Pancreas (tissue), 10 donors: ENCODE measurements at regions not wholly inside any gene's neighbourhood (a gene's known extent, or its start where the extent isn't known, plus 50 kb on each side); places are given as distances from the start of the nearest gene placed in this dataset.
"Not testable (repeated sequence)": the region's sequence is repeated elsewhere in the genome, so short reads cannot be mapped to it uniquely, and the experiment has no call there.

Source experiments
- ATAC-seq, 4 donors: fragments of 200-7000 bp; cut with Tn5 transposase; one replicate each; pipeline versions ENCODE4 v1.8.0 to v1.9.1; 2020; ENCODE audit warnings: mild to moderate bottlenecking in 4 of 4, moderate library complexity in 4 of 4
- DNase-seq, 6 donors: peaks; one replicate each; pipeline ENCODE4 v3.0.0-alpha.2; 2020
- FAIRE-seq: peaks from 2 replicates; lab custom pipeline; 2012; peaks lifted over from hg19 to GRCh38; lab: Jason Lieb, UNC
- H3K27ac ChIP-seq, 4 donors: fragments of 200-600 bp; sonication (generic); 1 replicate in 3 of 4; 2 replicates in 1 of 4; pipeline versions ENCODE4 v1.5.0 to v1.8.0; 2020
- H3K27me3 ChIP-seq, 4 donors: fragments of 200-600 bp; one replicate each; pipeline ENCODE4 v1.8.0; 2021
- H3K36me3 ChIP-seq, 3 donors: fragments of 200-600 bp; sonication (generic) in 1 of 3; one replicate each; pipeline versions ENCODE4 v1.5.0 to v1.8.0; 2020 to 2021
- H3K4me1 ChIP-seq, 3 donors: fragments of 200-600 bp; one replicate each; pipeline ENCODE4 v1.8.0; 2021
- H3K4me3 ChIP-seq, 4 donors: fragments of 200-600 bp; sonication (generic) in 2 of 4; one replicate each; pipeline versions ENCODE4 v1.5.0 to v1.8.0; 2020 to 2021
- H3K9me3 ChIP-seq, 4 donors: fragments of 200-600 bp; one replicate each; pipeline ENCODE4 v1.8.0; 2021
- CTCF ChIP-seq, 4 donors: fragments of 200-600 bp; sonication (generic) in 3 of 4; IDR thresholded peaks; one replicate each; pipeline versions ENCODE4 v1.5.0 to v1.8.0; 2021; ENCODE audit warnings: antibody characterized with exemption in 4 of 4
- WGBS, 2 donors: extraction: QIAGEN DNeasy Blood & Tissue Kit; methylation state at CpG; one replicate each; pipeline ENCODE4 v1.1.7; 2013; 5-methylcytosine and 5-hydroxymethylcytosine counted together
- intact Hi-C, 3 donors: fragments of 100-400 bp; cut with DNase I; formaldehyde crosslinking; loops; one replicate each; pipeline versions ENCODE4 v1.11.1 to v1.14.2; 2022
- donor health status: healthy with polysubstance abuse.
- donor health status: DM: no; HTN: no; CAD: no; lungs with moderate emphysema.
- donor health status: DM: no; HTN: no; CAD: no.
- donor health status: control.
- donor health status: control.
- donor health status: Bipolar disorder and iron deficiency.
- donor health status: DM: yes; HTN: yes; CAD: no.
- donor health status: DM: no; HTN: no; CAD: no.
- donor health status: DM: no; HTN: no; CAD: no.
- donor health status: DM: yes; HTN: yes; CAD: no.

GRCh38 chr12:126966498-126966897 is 1300.5 kb upstream of the TMEM132C start:
- Histone ChIP-seq H3K4me1 (no peaks in the 10 kb centered on the region), H3K9me3 (no peaks in the 10 kb centered on the region), H3K36me3 (no peaks in the 10 kb centered on the region), H3K27ac (no peak overlapping the region), H3K27me3 (no peaks in the 10 kb centered on the region), H3K4me3 (no peak overlapping the region)
- no peak for ATAC-seq
- intact Hi-C loops, result no loop called here
- no peak for DNase-seq
- no peak for FAIRE-seq
- 57 to 61% methylated on average over 3 of the region's 3 CpGs for WGBS, 2 donors
- TF ChIP-seq CTCF (IDR thresholded peaks at IDR 0.05), result no peak

- no peak for TF ChIP-seq CTCF (IDR thresholded peaks at IDR 0.05)
- Histone ChIP-seq H3K36me3 (no peaks in the 10 kb centered on the region), H3K27ac (no peak overlapping the region), H3K4me1 (no peaks in the 10 kb centered on the region), H3K27me3 (no peaks in the 10 kb centered on the region), H3K9me3 (no peaks in the 10 kb centered on the region), H3K4me3 (no peak overlapping the region)
- DNase-seq (no peak), ATAC-seq (no peak), FAIRE-seq (no peak)
- WGBS, 2 donors, result 71 to 82% methylated on average over 5 of the region's 5 CpGs
- intact Hi-C loops, result no loop called here
These were observed 1299.8 kb upstream of the TMEM132C start for GRCh38 chr12:126967152-126967551.

GRCh38 chr12:126974779-126975178 is 1292.2 kb upstream of the TMEM132C start:
- intact Hi-C loops, result no loop called here
- no peaks in the 10 kb centered on the region for H3K9me3 ChIP-seq
- H3K4me3 ChIP-seq, result no peak overlapping the region
- H3K27me3 ChIP-seq, result no peaks in the 10 kb centered on the region
- no peak for TF ChIP-seq CTCF (IDR thresholded peaks at IDR 0.05)
- WGBS, 2 donors, result 50 to 53% methylated on average over 3 of the region's 3 CpGs
- H3K36me3 ChIP-seq, result no peaks in the 10 kb centered on the region
- ATAC-seq (no peak), DNase-seq (no peak), FAIRE-seq (no peak)
- no peaks in the 10 kb centered on the region for H3K4me1 ChIP-seq
- no peak overlapping the region for H3K27ac ChIP-seq

- Histone ChIP-seq H3K9me3 (no peaks in the 10 kb centered on the region), H3K4me1 (no peaks in the 10 kb centered on the region), H3K27me3 (no peaks in the 10 kb centered on the region), H3K27ac (no peak overlapping the region), H3K36me3 (no peaks in the 10 kb centered on the region), H3K4me3 (no peak overlapping the region)
- no peak for TF ChIP-seq CTCF (IDR thresholded peaks at IDR 0.05)
- 63 to 75% methylated on average over 6 of the region's 6 CpGs for WGBS, 2 donors
- intact Hi-C loops, result no loop called here
- DNase-seq, result no peak
- no peak for FAIRE-seq
- no peak for ATAC-seq
These were observed 1290.4 kb upstream of the TMEM132C start for GRCh38 chr12:126976579-126976978.

GRCh38 chr12:126979564-126979963 is 1287.4 kb upstream of the TMEM132C start:
- H3K36me3 ChIP-seq, DNase-seq, H3K9me3 ChIP-seq, ATAC-seq, H3K4me3 ChIP-seq, intact Hi-C loops, FAIRE-seq, H3K27me3 ChIP-seq, H3K27ac ChIP-seq, H3K4me1 ChIP-seq: not testable (repeated sequence)
- WGBS, 2 donors, result 65 to 76% methylated on average over 2 of the region's 2 CpGs

- DNase-seq, result no peak
- intact Hi-C loops, result no loop called here
These were observed 1284.3 kb upstream of the TMEM132C start for GRCh38 chr12:126982707-126983106.

GRCh38 chr12:126983735-126984134 is 1283.2 kb upstream of the TMEM132C start:
- DNase-seq, FAIRE-seq, H3K9me3 ChIP-seq, intact Hi-C loops, H3K27ac ChIP-seq, H3K27me3 ChIP-seq, ATAC-seq, H3K36me3 ChIP-seq, H3K4me3 ChIP-seq, H3K4me1 ChIP-seq: not testable (repeated sequence)
- WGBS, 2 donors, result 59 to 62% methylated on average over 2 of the region's 2 CpGs

More at GRCh38 chr12:126982707-126983106, 1284.3 kb upstream of the TMEM132C start:
- Histone ChIP-seq H3K9me3 (no peaks in the 10 kb centered on the region), H3K27ac (no peak overlapping the region), H3K36me3 (no peaks in the 10 kb centered on the region), H3K27me3 (no peaks in the 10 kb centered on the region), H3K4me1 (no peaks in the 10 kb centered on the region), H3K4me3 (no peak overlapping the region)
- TF ChIP-seq CTCF (IDR thresholded peaks at IDR 0.05), result no peak
- FAIRE-seq (no peak), ATAC-seq (no peak)
- WGBS, 2 donors, result 6% methylated on average over 1 of the region's 1 CpG

GRCh38 chr12:126985663-126986062 is 1281.3 kb upstream of the TMEM132C start:
- H3K27me3 ChIP-seq, H3K9me3 ChIP-seq, intact Hi-C loops, H3K4me3 ChIP-seq, H3K36me3 ChIP-seq, ATAC-seq, H3K4me1 ChIP-seq, H3K27ac ChIP-seq, DNase-seq, FAIRE-seq: not testable (repeated sequence)
